SJCRH30 (cell line): ENCODE measurements at regions not wholly inside any gene's neighbourhood (a gene's known extent, or its start where the extent isn't known, plus 50 kb on each side); places are given as distances from the start of the nearest gene placed in this dataset.

ENCODE experiments used
- DNase-seq, 2 experiments: peaks; one replicate each; pipeline ENCODE4 v3.0.0-alpha.2; 2015 to 2020
- H3K27ac ChIP-seq: fragments of 250-450 bp; sonication (Bioruptor Pico); 2 replicates; pipeline ENCODE4 v1.5.1; 2020; ENCODE audit warnings: mild to moderate bottlenecking, moderate library complexity
- H3K27me3 ChIP-seq: fragments of 250-450 bp; sonication (Bioruptor Pico); 2 replicates; pipeline ENCODE4 v1.5.1; 2020; ENCODE audit warnings: mild to moderate bottlenecking, moderate library complexity
- H3K36me3 ChIP-seq: fragments of 250-450 bp; sonication (Bioruptor Pico); 2 replicates; pipeline ENCODE4 v1.5.1; 2020; ENCODE audit warnings: mild to moderate bottlenecking, moderate library complexity
- H3K4me1 ChIP-seq: fragments of 250-450 bp; sonication (Bioruptor Pico); 2 replicates; pipeline ENCODE4 v1.5.1; 2020; ENCODE audit warnings: mild to moderate bottlenecking, moderate library complexity
- H3K4me3 ChIP-seq: fragments of 250-450 bp; sonication (Bioruptor Pico); 2 replicates; pipeline ENCODE4 v1.5.1; 2020; ENCODE audit warnings: mild to moderate bottlenecking, moderate library complexity
- H3K9me3 ChIP-seq: fragments of 250-450 bp; sonication (Bioruptor Pico); replicated peaks from 2 replicates; pipeline ENCODE4 v1.5.1; 2020; ENCODE audit warnings: mild to moderate bottlenecking, moderate library complexity

DNA sequence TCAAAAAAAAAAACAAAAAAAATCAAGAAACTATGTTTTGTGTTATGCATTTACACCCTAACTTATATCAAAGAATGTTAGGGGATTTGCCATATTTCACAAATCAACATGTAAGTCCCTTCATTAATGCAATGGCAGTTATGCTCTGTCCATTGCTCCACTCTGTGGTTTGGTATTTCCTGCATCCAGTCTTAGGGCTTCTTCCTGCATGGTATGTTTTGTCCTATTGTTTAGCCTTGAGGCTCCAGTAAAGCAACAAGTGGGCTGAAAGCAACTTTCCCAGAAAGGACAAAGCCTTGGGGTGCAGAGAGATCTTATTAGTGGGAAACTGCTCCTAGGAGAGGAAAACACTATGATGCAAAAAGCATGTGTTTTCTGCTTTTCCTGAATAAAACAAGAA, 474.1 kb downstream of the IRS1 start:
- H3K4me1 ChIP-seq = peaks cover 3% of the 10 kb centered on the region; the same call in 1 of the 2 replicates
- H3K9me3 ChIP-seq = peaks cover 3% of the 10 kb centered on the region; the same call in 1 of the 2 replicates
- H3K27me3 ChIP-seq = no peaks in the 10 kb centered on the region
- H3K36me3 ChIP-seq = no peaks in the 10 kb centered on the region; the same call in 1 of the 2 replicates
- DNase-seq = no peak
- H3K4me3 ChIP-seq = no peak overlapping the region
- H3K27ac ChIP-seq = no peak overlapping the region

DNA sequence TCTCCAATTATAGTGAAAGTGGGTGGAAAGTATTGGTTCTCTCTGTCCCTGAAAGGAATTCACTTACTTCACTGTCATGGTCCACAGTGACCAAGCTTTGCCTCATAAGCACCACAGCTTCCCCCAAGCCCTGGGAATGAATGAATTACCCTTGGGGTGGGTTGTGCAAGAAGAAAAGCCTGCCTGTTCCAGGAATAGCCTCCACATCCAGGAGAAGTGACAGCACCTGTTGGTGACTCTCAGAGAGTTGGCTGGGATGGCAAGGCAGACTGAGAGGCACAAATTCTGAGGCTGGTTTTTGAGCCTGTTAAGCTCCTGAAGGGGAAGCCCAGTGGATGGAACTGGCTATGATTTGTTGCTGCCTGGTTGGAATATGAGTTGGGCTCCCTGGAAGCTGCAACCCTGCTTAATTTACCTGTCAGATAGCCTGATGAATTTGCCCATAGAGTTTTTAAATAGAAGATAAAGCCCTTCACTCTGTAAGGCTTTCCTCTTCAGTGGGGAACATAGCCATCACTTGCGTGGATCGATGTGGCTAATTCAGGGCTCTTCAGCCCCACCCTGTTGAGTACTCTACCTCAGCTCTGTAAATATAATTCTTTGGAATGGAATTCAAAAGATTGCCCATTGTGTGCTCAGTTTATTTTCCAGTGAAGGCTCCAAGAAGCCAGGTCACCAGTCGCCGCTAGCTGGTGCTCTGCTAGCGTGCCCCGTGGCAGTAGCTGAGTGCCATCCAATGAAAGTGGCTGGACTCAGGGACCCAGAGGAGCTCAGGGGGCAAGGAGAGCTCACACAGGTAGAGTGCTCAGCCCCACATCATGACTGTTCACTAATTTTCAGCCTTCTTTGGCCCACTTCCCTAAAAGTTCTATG, 479.3 kb downstream of the IRS1 start:
- no peaks in the 10 kb centered on the region for H3K9me3 ChIP-seq
- H3K27me3 ChIP-seq = no peaks in the 10 kb centered on the region
- H3K27ac ChIP-seq = no peak overlapping the region
- no peak overlapping the region for H3K4me3 ChIP-seq
- no peaks in the 10 kb centered on the region; the same call in 1 of the 2 replicates for H3K4me1 ChIP-seq
- DNase-seq = peak; percentile 55 to 80
- no peaks in the 10 kb centered on the region for H3K36me3 ChIP-seq

DNA sequence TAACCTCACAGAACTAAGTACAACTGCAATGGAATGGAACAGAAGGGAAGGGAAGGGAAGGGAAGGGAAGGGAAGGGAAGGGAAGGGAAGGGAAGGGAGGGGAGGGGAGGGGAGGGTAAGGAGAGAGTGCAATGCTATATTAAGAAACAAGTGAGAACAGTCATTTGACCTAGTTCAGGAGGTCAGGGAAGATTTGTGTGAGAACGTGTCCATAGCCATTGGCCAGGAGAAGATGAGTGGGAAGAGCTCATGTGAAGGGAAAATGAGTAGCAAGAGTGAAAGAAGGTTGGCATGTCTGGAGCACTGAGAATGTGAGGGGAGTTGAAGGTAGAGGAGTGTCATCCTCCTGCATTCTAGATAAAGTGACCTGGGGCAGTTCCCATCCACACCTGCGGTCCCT, 481.6 kb downstream of the IRS1 start:
- no peak for DNase-seq
- Histone ChIP-seq H3K4me3 (no peak overlapping the region), H3K27ac (no peak overlapping the region), H3K4me1 (peaks cover 5% of the 10 kb centered on the region; the same call in 1 of the 2 replicates), H3K36me3 (no peaks in the 10 kb centered on the region), H3K9me3 (no peaks in the 10 kb centered on the region), H3K27me3 (no peaks in the 10 kb centered on the region)

DNA sequence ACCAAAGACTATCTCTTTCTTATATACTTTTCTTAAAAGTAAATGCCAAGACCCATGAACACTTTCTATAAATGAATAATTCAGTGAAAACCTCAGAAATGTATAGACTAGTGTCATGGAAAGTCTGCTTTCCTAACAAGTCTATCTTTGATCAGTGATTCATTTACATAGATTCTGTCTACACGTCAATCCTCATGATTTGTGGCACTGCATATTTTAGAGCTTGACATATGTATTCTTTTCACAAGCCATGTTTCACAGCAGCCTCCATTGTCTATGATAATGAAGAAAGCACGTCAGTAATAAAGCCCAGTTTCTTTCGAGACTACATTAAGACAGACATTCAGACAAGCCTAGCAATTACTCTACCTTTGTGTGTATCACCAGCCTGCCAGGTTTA, 486.6 kb downstream of the IRS1 start:
- Histone ChIP-seq H3K9me3 (no peaks in the 10 kb centered on the region), H3K27ac (no peak overlapping the region), H3K36me3 (no peaks in the 10 kb centered on the region), H3K4me3 (no peak overlapping the region), H3K27me3 (no peaks in the 10 kb centered on the region), H3K4me1 (peaks cover 12% of the 10 kb centered on the region; the same call in 1 of the 2 replicates)
- DNase-seq = no peak

DNA sequence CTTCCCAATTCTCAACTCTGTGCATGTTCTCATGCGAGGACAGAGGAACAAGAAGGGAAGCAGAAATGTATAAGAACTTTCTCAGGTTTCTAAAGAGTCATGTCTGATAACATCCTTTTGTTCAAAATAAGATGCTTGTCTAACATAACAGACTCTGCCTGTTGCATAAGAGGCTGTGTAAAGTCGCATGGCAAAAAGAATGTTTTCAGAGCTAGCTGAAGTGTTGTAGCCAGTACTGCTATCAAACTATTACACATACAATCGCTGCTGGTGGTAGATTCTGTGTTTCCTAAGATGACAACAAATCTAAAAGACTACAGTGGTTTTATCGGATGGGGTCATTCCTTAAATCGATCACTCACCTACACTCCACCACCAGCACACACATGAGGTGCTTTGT, 487.5 kb downstream of the IRS1 start:
- H3K4me3 ChIP-seq = no peak overlapping the region
- no peak overlapping the region for H3K27ac ChIP-seq
- no peaks in the 10 kb centered on the region for H3K36me3 ChIP-seq
- DNase-seq = no peak
- peaks cover 12% of the 10 kb centered on the region; the same call in 1 of the 2 replicates for H3K4me1 ChIP-seq
- no peaks in the 10 kb centered on the region for H3K27me3 ChIP-seq
- H3K9me3 ChIP-seq = no peaks in the 10 kb centered on the region

DNA sequence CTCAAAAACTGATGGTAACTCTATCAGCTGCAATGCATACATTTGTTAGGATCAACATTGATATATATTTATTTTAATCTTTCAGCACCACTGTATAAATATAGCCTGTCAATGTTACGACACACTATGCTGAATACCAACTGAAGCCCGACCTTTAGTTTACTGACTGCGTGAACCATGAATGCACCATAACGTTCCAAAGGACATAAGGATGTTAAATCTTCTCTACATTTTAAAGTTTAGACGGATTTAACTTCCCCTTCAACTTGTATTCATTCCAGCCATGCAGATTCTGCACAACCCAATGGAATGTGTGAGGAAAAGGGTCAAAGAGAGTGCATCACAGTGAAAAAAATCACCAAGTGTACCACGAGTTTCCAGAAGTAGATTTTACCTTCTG, 489.5 kb downstream of the IRS1 start:
- no peaks in the 10 kb centered on the region for H3K27me3 ChIP-seq
- no peak for DNase-seq
- H3K36me3 ChIP-seq = no peaks in the 10 kb centered on the region
- H3K4me1 ChIP-seq = peaks cover 12% of the 10 kb centered on the region; the same call in 1 of the 2 replicates
- 0 out of 2 replicates have a peak, but pooled peaks cover 3% of the 10 kb centered on the region for H3K9me3 ChIP-seq
- H3K4me3 ChIP-seq = no peak overlapping the region
- no peak overlapping the region for H3K27ac ChIP-seq

DNA sequence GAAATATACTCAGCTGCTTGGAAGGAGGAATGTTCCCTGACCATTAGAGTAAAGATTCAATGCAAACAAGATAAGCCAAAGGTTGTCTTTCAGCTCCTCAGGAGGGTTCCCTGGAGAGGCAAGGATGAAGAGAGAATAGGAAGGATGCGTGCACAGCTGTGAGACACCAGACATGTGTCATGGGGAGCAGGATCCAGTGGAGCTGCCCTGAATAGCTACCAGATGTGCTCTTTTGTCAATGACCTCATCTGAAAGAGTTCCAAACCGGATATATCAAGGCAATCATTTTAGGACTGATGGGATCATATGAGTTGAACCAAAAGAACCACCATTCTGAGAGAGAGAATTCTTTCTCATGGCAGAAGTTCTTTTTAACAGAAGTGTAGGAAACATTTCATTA, 490.6 kb downstream of the IRS1 start:
- peak; percentile 69 to 80 for DNase-seq
- H3K27ac ChIP-seq = peak overlapping the region; percentile 11; the same call in 1 of the 2 replicates
- H3K4me1 ChIP-seq = peaks cover 7% of the 10 kb centered on the region; the same call in 1 of the 2 replicates
- no peak overlapping the region for H3K4me3 ChIP-seq
- H3K27me3 ChIP-seq = no peaks in the 10 kb centered on the region
- 0 out of 2 replicates have a peak, but pooled peaks cover 3% of the 10 kb centered on the region for H3K9me3 ChIP-seq
- H3K36me3 ChIP-seq = no peaks in the 10 kb centered on the region

DNA sequence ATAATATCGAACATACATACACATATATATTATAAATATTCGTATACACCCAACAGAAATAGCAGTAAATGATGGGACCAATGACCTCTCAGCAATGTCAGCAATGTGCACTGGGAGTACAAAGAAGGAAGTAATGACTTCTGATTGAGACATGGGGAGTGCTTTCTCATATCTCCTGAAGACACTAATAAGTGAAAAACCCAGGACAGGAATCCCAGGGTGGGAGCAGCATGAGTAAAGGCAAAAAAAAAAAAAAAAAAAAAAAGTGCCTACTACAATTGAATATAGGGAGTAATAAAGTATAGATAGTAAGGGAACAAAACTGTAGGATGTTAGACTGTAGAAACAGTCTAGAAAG, 491.3 kb downstream of the IRS1 start:
- Histone ChIP-seq H3K4me1 (peaks cover 10% of the 10 kb centered on the region; the same call in 1 of the 2 replicates), H3K27ac (no peak overlapping the region), H3K4me3 (no peak overlapping the region), H3K9me3 (0 out of 2 replicates have a peak, but pooled peaks cover 3% of the 10 kb centered on the region), H3K27me3 (no peaks in the 10 kb centered on the region), H3K36me3 (no peaks in the 10 kb centered on the region)
- DNase-seq = no peak

DNA sequence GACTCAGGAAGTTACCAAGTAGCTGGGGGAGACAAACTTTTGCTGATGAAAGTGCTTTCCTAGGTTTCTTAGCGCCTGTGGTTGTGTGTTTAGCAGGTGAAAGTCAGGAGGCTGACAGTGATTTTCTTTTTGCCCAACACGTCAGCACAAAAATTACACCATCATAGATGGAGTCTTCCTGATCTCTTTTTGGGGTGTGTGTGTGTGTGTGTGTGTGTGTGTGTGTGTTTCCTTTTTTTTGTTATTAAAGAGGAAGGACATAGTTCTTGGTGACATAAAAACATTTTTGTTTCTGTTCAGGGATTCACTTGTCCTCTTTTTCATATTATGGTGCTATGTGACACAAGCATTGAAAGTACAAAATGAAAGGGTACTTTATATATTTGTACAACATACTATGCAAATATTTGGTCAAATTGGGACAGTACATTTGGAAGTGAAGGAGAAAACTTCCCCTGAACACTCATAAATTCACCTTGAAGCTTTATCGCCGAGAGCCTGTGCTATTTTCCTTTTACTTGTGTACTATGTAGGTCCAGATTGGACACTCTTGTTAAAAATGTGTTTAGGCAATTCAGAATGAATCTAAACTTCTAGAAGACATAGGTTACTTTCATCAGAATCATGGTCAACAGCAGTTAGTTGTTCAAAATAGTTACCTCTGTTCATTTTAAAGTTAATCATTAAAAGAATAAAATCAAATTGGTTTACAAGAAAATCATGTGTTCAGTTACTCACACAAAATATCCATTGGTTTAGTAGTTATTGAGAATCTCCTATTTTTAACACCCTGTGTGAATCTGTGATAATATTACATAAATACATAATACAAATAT, 491.9 kb downstream of the IRS1 start:
- H3K4me1 ChIP-seq = peaks cover 10% of the 10 kb centered on the region; the same call in 1 of the 2 replicates
- DNase-seq = no peak
- no peak overlapping the region for H3K27ac ChIP-seq
- H3K4me3 ChIP-seq = no peak overlapping the region
- H3K36me3 ChIP-seq = no peaks in the 10 kb centered on the region
- no peaks in the 10 kb centered on the region for H3K27me3 ChIP-seq
- 0 out of 2 replicates have a peak, but pooled peaks cover 3% of the 10 kb centered on the region for H3K9me3 ChIP-seq

DNA sequence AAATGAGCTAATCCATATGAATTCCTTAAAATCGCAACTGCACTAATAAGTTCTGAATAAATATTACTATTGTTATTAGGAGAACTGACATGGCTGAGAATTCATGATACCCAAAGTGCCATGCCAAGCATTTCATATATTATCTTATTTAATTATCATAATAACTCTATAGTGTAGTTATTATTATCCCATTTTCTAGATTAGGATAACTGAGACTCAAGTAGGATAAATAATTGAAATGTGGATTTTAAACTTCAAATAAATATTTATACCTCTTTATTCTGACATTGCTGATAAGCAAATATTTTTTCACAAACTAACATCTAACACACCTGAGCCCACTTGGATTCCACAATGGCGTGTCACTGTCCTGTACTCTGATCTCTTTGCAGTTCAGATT, 492.7 kb downstream of the IRS1 start:
- peaks cover 10% of the 10 kb centered on the region; the same call in 1 of the 2 replicates for H3K4me1 ChIP-seq
- no peaks in the 10 kb centered on the region for H3K27me3 ChIP-seq
- no peak for DNase-seq
- H3K9me3 ChIP-seq = 0 out of 2 replicates have a peak, but pooled peaks cover 3% of the 10 kb centered on the region
- no peaks in the 10 kb centered on the region for H3K36me3 ChIP-seq
- H3K4me3 ChIP-seq = no peak overlapping the region
- no peak overlapping the region for H3K27ac ChIP-seq

DNA sequence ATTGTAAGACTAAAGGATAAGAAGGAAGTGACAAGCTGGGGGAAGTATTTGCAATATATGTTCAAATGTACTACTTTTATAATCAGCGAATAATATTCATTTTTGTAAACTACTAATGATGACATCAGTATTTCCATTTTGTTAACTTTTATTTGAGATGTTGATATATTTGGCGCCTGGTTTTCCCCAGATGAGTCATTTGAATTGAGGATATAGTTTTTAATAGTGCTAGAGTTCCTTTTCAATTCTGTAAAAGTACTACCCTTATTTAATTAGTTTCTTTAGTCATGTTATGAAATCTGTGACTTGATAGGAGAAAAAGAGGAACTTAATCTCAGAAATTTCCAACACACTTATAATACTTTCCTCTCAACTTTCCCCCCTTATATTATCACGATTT, 495.3 kb downstream of the IRS1 start:
- DNase-seq = no peak
- Histone ChIP-seq H3K9me3 (0 out of 2 replicates have a peak, but pooled peaks cover 3% of the 10 kb centered on the region), H3K4me1 (0 out of 2 replicates have a peak, but pooled peaks cover 4% of the 10 kb centered on the region), H3K36me3 (no peaks in the 10 kb centered on the region), H3K27me3 (no peaks in the 10 kb centered on the region), H3K4me3 (no peak overlapping the region), H3K27ac (no peak overlapping the region)

DNA sequence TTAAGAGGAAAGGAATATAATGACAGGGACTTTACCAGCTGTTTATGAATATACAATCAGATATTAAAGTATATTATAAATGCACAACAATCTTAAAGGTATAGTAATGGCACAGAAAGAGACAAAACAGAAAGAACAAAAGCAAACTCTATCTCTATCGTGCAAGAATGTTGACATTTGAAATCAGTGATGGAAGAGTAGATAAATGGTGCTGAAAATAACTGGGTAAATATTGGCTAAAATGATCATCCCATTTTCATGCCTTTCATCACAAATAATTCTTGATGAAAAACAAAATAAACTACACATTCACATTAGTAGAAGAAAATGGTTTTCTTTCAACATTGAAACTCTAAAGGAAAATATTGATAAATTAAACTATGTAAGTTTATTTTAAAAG, 495.9 kb downstream of the IRS1 start:
- H3K9me3 ChIP-seq = 0 out of 2 replicates have a peak, but pooled peaks cover 3% of the 10 kb centered on the region
- H3K4me1 ChIP-seq = 0 out of 2 replicates have a peak, but pooled peaks cover 3% of the 10 kb centered on the region
- no peaks in the 10 kb centered on the region for H3K36me3 ChIP-seq
- H3K27ac ChIP-seq = no peak overlapping the region
- H3K27me3 ChIP-seq = no peaks in the 10 kb centered on the region
- no peak overlapping the region for H3K4me3 ChIP-seq
- no peak for DNase-seq

DNA sequence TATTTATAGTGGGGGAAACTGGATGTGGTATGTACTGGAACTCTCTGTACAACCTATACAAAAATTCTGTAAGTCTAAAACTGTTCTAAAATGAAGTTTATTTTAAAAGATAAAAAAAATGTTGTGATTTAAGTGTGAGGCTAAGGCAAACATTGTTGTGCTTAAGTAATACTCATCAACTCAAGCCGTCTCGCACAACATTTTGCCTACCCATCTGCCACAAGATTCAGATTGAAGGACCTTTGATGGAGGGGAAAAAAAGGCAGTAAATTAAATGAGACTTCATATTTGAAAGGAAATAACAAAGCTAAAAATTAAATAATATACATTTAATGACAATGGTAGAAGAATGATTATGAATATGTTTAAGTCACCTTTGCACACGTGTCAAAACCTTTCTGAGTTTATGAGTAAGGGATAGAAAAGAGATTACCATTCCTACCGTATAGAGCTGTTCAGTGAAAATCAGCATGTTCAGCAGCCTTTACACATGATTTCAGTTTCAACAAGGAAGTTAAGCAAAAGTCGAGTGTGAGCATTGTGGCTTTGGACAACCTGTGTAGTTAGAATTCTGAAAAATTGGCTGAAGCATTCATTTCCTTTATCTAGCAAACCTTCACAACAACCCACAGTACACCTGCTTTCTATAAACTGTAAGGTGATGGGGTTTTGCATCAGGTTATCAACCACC, 499.3 kb downstream of the IRS1 start:
- H3K27ac ChIP-seq = no peak overlapping the region

DNA sequence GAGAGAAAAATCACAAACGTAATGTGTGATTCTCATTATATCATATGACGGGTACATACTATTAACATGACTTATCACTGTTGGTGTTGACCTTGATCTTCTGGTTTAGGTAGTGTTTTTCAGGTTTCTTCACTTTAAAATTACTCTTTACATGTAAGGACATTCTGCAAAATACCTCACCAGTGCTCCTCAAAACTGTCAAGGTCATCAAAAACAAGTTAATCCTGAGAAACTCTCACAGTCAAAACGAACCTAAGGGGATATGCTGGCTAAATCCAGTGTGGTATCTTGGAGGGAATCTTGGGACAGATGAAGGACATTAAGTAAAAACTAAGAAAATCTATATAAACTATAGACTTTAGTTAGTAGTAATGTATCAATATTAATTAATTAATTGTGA, 499.8 kb downstream of the IRS1 start:
- Histone ChIP-seq H3K27me3 (no peaks in the 10 kb centered on the region), H3K9me3 (no peaks in the 10 kb centered on the region), H3K4me1 (0 out of 2 replicates have a peak, but pooled peaks cover 3% of the 10 kb centered on the region), H3K27ac (no peak overlapping the region), H3K36me3 (no peaks in the 10 kb centered on the region), H3K4me3 (no peak overlapping the region)
- no peak for DNase-seq

More for the DNA sequence above, 499.3 kb downstream of the IRS1 start:
- Histone ChIP-seq H3K27me3 (no peaks in the 10 kb centered on the region), H3K9me3 (0 out of 2 replicates have a peak, but pooled peaks cover under 1% of the 10 kb centered on the region), H3K4me1 (0 out of 2 replicates have a peak, but pooled peaks cover 3% of the 10 kb centered on the region), H3K36me3 (no peaks in the 10 kb centered on the region), H3K4me3 (no peak overlapping the region)
- DNase-seq = no peak
